MM.1S (cell line): ENCODE measurements at regions not wholly inside any gene's neighbourhood (a gene's known extent, or its start where the extent isn't known, plus 50 kb on each side); places are given as distances from the start of the nearest gene placed in this dataset.

Experiments used
- DNase-seq: peaks from one replicate; pipeline ENCODE4 v3.0.0-alpha.2; 2015
- H2AFZ ChIP-seq: fragments of 300-600 bp; sonication (generic); 2 replicates; pipeline ENCODE4 v1.6.0; 2016; ENCODE audit warnings: antibody characterized with exemption, low read length
- H3F3A ChIP-seq: fragments of 300-600 bp; sonication (generic); 2 replicates; pipeline ENCODE4 v1.6.1; 2016; ENCODE audit warnings: mild to moderate bottlenecking, antibody characterized with exemption, low read length, moderate library complexity, mixed read lengths; ENCODE audit not compliant: insufficient read depth
- H3K27ac ChIP-seq: fragments of 300-600 bp; sonication (generic); 2 replicates; pipeline ENCODE4 v1.5.1; 2016; ENCODE audit warnings: mild to moderate bottlenecking, low read length
- H3K27me3 ChIP-seq: fragments of 300-600 bp; sonication (generic); replicated peaks from 2 replicates; pipeline ENCODE4 v1.6.0; 2016; ENCODE audit warnings: low read length; ENCODE audit not compliant: insufficient read depth
- H3K36me3 ChIP-seq: fragments of 300-600 bp; sonication (generic); replicated peaks from 2 replicates; pipeline ENCODE4 v1.6.1; 2016; ENCODE audit warnings: mild to moderate bottlenecking, low read length, mixed read lengths; ENCODE audit not compliant: insufficient read depth
- H3K4me1 ChIP-seq: fragments of 300-600 bp; sonication (generic); 2 replicates; pipeline ENCODE4 v1.6.1; 2016; ENCODE audit warnings: low read length, mixed read lengths
- H3K4me2 ChIP-seq: fragments of 300-600 bp; sonication (generic); 2 replicates; pipeline ENCODE4 v1.6.0; 2016; ENCODE audit warnings: low read depth, low read length
- H3K4me3 ChIP-seq: fragments of 300-600 bp; sonication (generic); 2 replicates; pipeline ENCODE4 v1.5.1; 2016; ENCODE audit warnings: low read length, mixed read lengths
- H3K79me2 ChIP-seq: fragments of 300-600 bp; sonication (generic); 2 replicates; pipeline ENCODE4 v1.6.1; 2016; ENCODE audit warnings: mixed run types, low read length, mixed read lengths
- H3K9ac ChIP-seq: fragments of 300-600 bp; sonication (generic); 2 replicates; pipeline ENCODE4 v1.6.1; 2016; ENCODE audit warnings: low read length, mixed read lengths
- H3K9me2 ChIP-seq: fragments of 300-600 bp; sonication (generic); replicated peaks from 2 replicates; pipeline ENCODE4 v1.6.1; 2016; ENCODE audit warnings: mild to moderate bottlenecking, low read length, mixed read lengths; ENCODE audit not compliant: insufficient read depth
- H3K9me3 ChIP-seq: fragments of 300-600 bp; sonication (generic); replicated peaks from 2 replicates; pipeline ENCODE4 v1.6.1; 2016; ENCODE audit warnings: mild to moderate bottlenecking, low read length, mixed read lengths; ENCODE audit not compliant: insufficient read depth
- H4K20me1 ChIP-seq: fragments of 300-600 bp; sonication (generic); 2 replicates; pipeline ENCODE4 v1.6.1; 2016; ENCODE audit warnings: mild to moderate bottlenecking, low read length, moderate library complexity, mixed read lengths; ENCODE audit not compliant: insufficient read depth
- EZH2 ChIP-seq: fragments of 300-600 bp; sonication (generic); optimal IDR thresholded peaks from 2 replicates; pipeline ENCODE3; 2017; ENCODE audit warnings: low read depth, mild to moderate bottlenecking, antibody characterized with exemption, low read length, mixed read lengths
- EZH2phosphoT487 ChIP-seq: fragments of 300-600 bp; sonication (generic); IDR thresholded peaks from 2 replicates; pipeline ENCODE4 v1.6.1; 2018; ENCODE audit warnings: antibody characterized with exemption, low read length
- TF ChIP-seq, protein P1 (sequence below): fragments of 300-600 bp; sonication (generic); IDR thresholded peaks from 2 replicates; pipeline ENCODE4 v1.5.1; 2016; ENCODE audit warnings: antibody characterized with exemption, low read length, mixed read lengths

DNA sequence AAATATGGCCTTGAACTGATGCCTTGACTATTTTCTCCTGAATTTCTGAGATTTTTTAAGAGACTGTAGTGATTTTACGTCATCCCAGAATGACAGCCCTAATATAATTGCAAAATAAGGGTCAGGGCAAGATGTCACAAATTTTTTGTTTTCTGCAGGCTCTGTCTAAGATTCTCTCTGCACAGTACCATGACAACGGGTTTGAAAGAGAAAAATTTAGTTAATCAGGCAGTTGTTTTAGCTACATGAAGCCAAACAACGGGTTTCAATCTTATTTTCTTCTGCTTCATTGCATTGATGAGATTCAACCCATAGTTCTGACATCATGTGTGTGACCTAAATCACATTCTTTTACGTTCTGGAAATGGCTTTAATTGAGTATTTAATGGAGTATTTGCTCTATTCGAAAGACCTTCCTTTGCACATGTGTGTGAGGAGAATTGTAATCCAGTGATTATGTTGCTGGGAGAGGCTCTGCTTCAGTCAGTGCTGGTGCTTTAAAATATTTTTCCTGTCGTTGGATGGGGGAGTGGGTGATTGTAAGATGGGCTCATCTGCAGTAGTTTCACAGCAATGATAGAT is 118.0 kb upstream of the RHOBTB1 start:
- H3K9me2 ChIP-seq: no peaks in the 10 kb centered on the region
- H3K36me3 ChIP-seq: no peaks in the 10 kb centered on the region
- no peak overlapping the region for H3K4me3 ChIP-seq
- H3K27ac ChIP-seq: no peak overlapping the region
- H4K20me1 ChIP-seq: no peaks in the 10 kb centered on the region
- no peaks in the 10 kb centered on the region for H3F3A ChIP-seq
- H3K4me2 ChIP-seq: no peak overlapping the region
- H3K9ac ChIP-seq: no peak overlapping the region
- H3K4me1 ChIP-seq: no peaks in the 10 kb centered on the region
- no peaks in the 10 kb centered on the region for H3K9me3 ChIP-seq
- no peak for DNase-seq
- TF ChIP-seq EZH2phosphoT487: no peak
- TF ChIP-seq, protein P1, sequence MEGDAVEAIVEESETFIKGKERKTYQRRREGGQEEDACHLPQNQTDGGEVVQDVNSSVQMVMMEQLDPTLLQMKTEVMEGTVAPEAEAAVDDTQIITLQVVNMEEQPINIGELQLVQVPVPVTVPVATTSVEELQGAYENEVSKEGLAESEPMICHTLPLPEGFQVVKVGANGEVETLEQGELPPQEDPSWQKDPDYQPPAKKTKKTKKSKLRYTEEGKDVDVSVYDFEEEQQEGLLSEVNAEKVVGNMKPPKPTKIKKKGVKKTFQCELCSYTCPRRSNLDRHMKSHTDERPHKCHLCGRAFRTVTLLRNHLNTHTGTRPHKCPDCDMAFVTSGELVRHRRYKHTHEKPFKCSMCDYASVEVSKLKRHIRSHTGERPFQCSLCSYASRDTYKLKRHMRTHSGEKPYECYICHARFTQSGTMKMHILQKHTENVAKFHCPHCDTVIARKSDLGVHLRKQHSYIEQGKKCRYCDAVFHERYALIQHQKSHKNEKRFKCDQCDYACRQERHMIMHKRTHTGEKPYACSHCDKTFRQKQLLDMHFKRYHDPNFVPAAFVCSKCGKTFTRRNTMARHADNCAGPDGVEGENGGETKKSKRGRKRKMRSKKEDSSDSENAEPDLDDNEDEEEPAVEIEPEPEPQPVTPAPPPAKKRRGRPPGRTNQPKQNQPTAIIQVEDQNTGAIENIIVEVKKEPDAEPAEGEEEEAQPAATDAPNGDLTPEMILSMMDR: no peak
- TF ChIP-seq EZH2: no peak
- no peaks in the 10 kb centered on the region for H3K79me2 ChIP-seq
- no peak overlapping the region for H2AFZ ChIP-seq
- H3K27me3 ChIP-seq: no peaks in the 10 kb centered on the region

DNA sequence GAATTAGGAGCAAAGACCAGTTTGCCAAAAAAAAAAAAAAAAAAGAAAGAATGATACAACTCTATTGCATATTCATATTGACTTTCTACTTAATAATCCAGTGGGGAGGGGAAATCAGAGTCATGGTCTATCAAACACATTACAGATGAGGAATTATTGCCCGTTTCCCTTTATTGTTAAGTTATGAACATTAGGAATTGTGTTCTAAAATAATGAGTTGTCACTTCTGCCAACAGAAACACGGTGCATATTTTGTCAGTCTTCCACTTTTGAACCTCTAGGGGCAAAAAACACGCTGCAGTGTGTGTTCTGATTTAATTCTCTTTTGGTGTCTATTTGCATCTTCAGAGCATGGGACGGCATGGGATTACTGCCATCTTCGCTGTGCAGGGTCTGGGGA is 115.7 kb upstream of the RHOBTB1 start:
- Histone ChIP-seq H3K9ac (no peak overlapping the region), H3K4me2 (no peak overlapping the region), H3K9me2 (no peaks in the 10 kb centered on the region), H3K9me3 (no peaks in the 10 kb centered on the region), H3K27me3 (no peaks in the 10 kb centered on the region), H3F3A (no peaks in the 10 kb centered on the region), H3K4me1 (no peaks in the 10 kb centered on the region), H3K27ac (no peak overlapping the region), H4K20me1 (no peaks in the 10 kb centered on the region), H3K36me3 (no peaks in the 10 kb centered on the region), H3K4me3 (no peak overlapping the region), H3K79me2 (no peaks in the 10 kb centered on the region), H2AFZ (no peak overlapping the region)
- TF ChIP-seq, protein P1: no peak
- TF ChIP-seq EZH2 (no peak), EZH2phosphoT487 (no peak)
- DNase-seq: no peak

DNA sequence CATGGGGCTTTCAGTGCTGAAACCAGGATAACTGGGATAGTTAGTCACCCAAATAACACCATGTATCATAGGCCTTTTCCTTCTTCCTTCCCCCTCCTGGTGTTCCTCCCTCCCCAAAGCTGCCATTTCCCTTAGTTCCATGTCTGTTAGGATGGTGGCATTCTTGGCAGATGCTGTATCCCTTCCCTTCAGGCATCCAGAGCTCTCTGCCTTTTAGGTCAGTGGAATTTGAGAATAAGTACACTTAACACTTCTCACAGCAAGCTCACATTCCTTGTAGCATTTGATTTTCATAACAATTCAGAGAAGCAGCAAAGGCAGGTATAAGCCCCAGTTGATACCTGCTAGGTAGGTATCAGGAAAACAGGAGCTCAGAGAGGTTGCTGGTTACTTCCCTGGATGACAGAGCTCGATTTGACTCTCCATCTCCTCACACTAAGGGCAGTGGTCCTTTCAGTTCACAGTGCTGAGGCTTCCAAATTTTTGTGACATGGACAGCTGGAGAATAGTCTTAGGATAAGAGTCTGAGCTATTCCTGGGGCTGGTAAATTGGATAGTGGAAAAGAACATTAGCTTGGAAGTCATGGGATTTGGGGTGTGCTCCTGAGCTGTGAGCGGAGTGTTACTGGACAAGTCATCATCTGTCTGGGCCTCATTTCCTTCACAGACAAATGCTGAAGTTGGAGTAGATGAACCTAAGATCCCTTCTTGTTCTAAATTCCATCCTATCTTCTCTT is 108.7 kb upstream of the RHOBTB1 start:
- no peak for DNase-seq
- Histone ChIP-seq H3K9me3 (no peaks in the 10 kb centered on the region), H3K9me2 (no peaks in the 10 kb centered on the region), H3K9ac (no peak overlapping the region), H3K79me2 (no peaks in the 10 kb centered on the region), H4K20me1 (no peaks in the 10 kb centered on the region), H3K36me3 (no peaks in the 10 kb centered on the region), H2AFZ (no peak overlapping the region), H3K27ac (no peak overlapping the region), H3K4me1 (no peaks in the 10 kb centered on the region), H3K4me2 (no peak overlapping the region), H3F3A (no peaks in the 10 kb centered on the region), H3K27me3 (no peaks in the 10 kb centered on the region), H3K4me3 (no peak overlapping the region)
- TF ChIP-seq EZH2 (no peak), EZH2phosphoT487 (no peak)
- TF ChIP-seq, protein P1: no peak
